Gastrocnemius medialis (tissue), 4 donors: ENCODE measurements at regions not wholly inside any gene's neighbourhood (a gene's known extent, or its start where the extent isn't known, plus 50 kb on each side); places are given as distances from the start of the nearest gene placed in this dataset.

Source experiments
- CTCF ChIP-seq, 5 experiments: fragments of 450-650 bp in 3 of 5; fragments of 200-600 bp in 2 of 5; sonication (generic) in 2 of 5; IDR thresholded peaks in 4 of 5; conservative IDR thresholded peaks in 1 of 5; 1 replicate in 4 of 5; 2 replicates in 1 of 5; pipeline ENCODE4 v1.5.1; 2016 to 2019; ENCODE audit warnings: antibody characterized with exemption in 5 of 5, mild to moderate bottlenecking in 3 of 5, moderate library complexity in 3 of 5
- POLR2A ChIP-seq, 2 donors: fragments of 450-650 bp; IDR thresholded peaks; one replicate each; pipeline ENCODE4 v1.6.1; 2017; ENCODE audit warnings: antibody characterized with exemption in 2 of 2, mild to moderate bottlenecking in 2 of 2, moderate library complexity in 2 of 2

- TF ChIP-seq CTCF (IDR thresholded peaks at IDR 0.05 in 4 of 5, conservative IDR thresholded peaks at IDR 0.05 in 1 of 5) (no peak), POLR2A (IDR thresholded peaks at IDR 0.05) (no peak)
These were observed 207.7 kb upstream of the CAMK1G start for GRCh38 chr1:209375671-209376365.
